ENCODE measurements at regions not wholly inside any gene's neighbourhood (a gene's known extent, or its start where the extent isn't known, plus 50 kb on each side); places are given as distances from the start of the nearest gene placed in this dataset.

DNA sequence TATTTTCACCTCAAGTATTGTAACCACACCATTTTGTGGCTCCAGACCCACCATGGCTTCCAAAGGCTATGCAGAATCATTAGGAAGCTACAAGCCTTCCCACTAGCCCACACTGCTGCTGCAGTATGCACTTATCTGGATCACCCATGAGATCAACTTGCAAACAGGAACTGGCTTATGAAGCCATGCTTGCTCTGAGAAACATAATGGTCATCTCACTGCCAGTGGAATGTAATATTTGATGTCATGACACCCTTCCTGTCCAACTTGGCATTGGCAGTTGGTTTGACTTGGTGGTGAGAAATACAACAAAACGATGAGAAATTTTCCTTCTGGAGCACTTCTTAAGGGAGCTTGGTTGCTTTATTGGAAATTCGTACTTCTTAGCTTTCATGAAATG is 69.3 kb upstream of the FRMD6 start:
- no peak for TF ChIP-seq CTCF (IDR thresholded peaks at IDR 0.05)
- TF ChIP-seq POLR2AphosphoS5 (IDR thresholded peaks at IDR 0.05) = no peak

Measured in esophagus muscularis mucosa (tissue), 3 donors.